Osteocyte (in vitro differentiated cells): ENCODE measurements at regions not wholly inside any gene's neighbourhood (a gene's known extent, or its start where the extent isn't known, plus 50 kb on each side); places are given as distances from the start of the nearest gene placed in this dataset.

Experiments
- DNase-seq: peaks from one replicate; pipeline ENCODE4 v3.0.0; 2021; ENCODE audit warnings: mixed read lengths; ENCODE audit not compliant: unreplicated experiment; ENCODE audit errors: extremely low spot score
- H3K27ac Mint-ChIP-seq: one replicate; pipeline ENCODE4 v1.8.0; 2021; ENCODE audit warnings: mild to moderate bottlenecking, mixed read lengths; ENCODE audit not compliant: unreplicated experiment
- H3K27me3 Mint-ChIP-seq: one replicate; pipeline ENCODE4 v1.8.0; 2021; ENCODE audit warnings: mixed read lengths; ENCODE audit not compliant: unreplicated experiment
- H3K36me3 Mint-ChIP-seq: one replicate; pipeline ENCODE4 v1.8.0; 2021; ENCODE audit warnings: mixed read lengths; ENCODE audit not compliant: unreplicated experiment
- H3K4me1 Mint-ChIP-seq: one replicate; pipeline ENCODE4 v1.8.0; 2021; ENCODE audit warnings: mixed read lengths; ENCODE audit not compliant: unreplicated experiment
- H3K4me3 Mint-ChIP-seq: one replicate; pipeline ENCODE4 v1.8.0; 2021; ENCODE audit warnings: mild to moderate bottlenecking, moderate library complexity, mixed read lengths; ENCODE audit not compliant: unreplicated experiment
- H3K9me3 Mint-ChIP-seq: one replicate; pipeline ENCODE4 v1.8.0; 2021; ENCODE audit warnings: mixed read lengths; ENCODE audit not compliant: unreplicated experiment
- CTCF ChIP-seq: fragments of 200-600 bp; sonication (generic); IDR thresholded peaks from 2 replicates; pipeline ENCODE4 v1.5.0; 2021; ENCODE audit warnings: antibody characterized with exemption, mild to moderate bottlenecking, moderate library complexity

DNA sequence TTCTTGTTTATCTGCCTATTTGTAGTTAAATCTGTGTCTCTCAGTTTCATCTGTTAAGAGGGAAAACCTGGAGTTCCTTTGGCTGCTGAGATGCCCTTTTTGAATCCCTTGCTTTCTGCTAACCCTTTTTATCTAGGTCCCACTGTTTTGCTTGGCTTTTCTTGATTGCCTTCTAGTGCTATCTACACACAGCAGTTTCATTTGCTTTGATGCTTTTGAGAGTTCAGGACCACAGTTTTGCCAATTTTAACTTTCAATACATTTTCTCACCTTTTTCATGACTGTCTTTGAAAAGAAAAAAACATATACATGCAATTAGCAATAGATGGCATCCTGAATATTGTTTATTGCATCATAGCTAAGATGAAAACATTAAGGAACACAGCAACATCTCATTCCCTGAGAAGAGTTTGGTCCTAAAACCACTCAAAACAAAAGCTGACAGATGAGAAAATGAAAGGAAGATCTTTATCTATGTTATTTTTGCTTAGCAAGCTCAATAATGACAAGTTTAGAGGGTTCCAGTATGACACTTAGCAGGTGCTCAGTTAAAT, 241.4 kb upstream of the MEX3C start:
- Mint-ChIP-seq H3K36me3 (no peaks in the 10 kb centered on the region), H3K4me3 (no peak overlapping the region), H3K27ac (no peak overlapping the region), H3K4me1 (no peaks in the 10 kb centered on the region), H3K9me3 (no peaks in the 10 kb centered on the region), H3K27me3 (peaks cover 36% of the 10 kb centered on the region)
- no peak for TF ChIP-seq CTCF
- no peak for DNase-seq

DNA sequence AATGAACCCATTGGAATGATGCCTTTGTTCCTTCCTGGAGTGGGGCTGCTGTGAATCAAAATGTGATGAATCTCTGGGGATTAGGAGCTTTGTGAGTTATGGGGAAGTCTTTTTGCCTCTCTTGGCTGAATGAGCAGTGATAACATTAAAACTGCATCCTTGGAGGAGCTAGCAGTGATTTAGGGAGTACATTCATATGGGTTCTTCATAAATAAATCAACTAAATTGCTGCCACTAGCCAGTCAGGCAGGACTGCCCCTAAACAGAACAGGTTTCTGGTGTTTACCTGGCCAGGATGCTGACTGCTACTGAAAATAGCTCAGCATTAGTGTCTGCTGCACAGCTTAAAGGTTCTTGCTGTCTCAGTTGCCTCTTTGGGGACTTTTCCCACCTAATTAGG, 244.5 kb upstream of the MEX3C start:
- Mint-ChIP-seq H3K27ac (no peak overlapping the region), H3K4me1 (no peaks in the 10 kb centered on the region), H3K4me3 (no peak overlapping the region), H3K9me3 (no peaks in the 10 kb centered on the region), H3K27me3 (peaks cover 40% of the 10 kb centered on the region), H3K36me3 (no peaks in the 10 kb centered on the region)
- no peak for DNase-seq
- no peak for TF ChIP-seq CTCF

DNA sequence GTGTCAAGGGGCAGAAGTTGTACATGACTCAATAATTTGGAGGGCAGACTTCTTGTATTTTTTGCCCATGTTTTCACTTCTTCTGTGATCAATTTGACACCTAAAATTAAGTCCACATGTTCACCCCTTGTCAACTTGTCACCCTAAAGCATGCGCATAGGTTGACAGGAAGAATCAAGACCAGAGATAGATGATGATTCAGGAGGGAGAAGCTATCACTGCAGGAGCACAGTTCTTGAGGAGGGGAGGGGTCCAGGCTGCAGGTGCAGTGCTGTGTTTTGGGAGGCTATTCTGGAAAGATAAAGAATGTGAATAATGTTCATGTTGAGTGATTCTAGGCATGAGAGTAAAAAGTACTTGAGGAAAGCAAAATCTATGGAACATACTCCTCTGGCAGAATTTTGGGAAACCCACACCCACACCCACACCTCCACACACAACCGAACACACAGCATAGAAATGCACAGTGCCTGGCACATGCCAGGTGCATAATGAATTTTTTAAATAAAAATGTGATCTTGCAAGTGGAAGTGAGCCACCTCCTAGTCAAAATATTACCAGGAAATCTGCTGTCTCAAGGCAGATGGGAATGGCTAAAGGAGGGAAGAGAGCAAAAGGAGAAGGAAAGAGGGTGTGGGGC, 249.2 kb upstream of the MEX3C start:
- H3K4me1 Mint-ChIP-seq = no peaks in the 10 kb centered on the region
- no peaks in the 10 kb centered on the region for H3K9me3 Mint-ChIP-seq
- H3K27ac Mint-ChIP-seq = no peak overlapping the region
- no peak overlapping the region for H3K4me3 Mint-ChIP-seq
- no peak for TF ChIP-seq CTCF
- DNase-seq = no peak
- H3K36me3 Mint-ChIP-seq = no peaks in the 10 kb centered on the region
- H3K27me3 Mint-ChIP-seq = peaks cover 24% of the 10 kb centered on the region

DNA sequence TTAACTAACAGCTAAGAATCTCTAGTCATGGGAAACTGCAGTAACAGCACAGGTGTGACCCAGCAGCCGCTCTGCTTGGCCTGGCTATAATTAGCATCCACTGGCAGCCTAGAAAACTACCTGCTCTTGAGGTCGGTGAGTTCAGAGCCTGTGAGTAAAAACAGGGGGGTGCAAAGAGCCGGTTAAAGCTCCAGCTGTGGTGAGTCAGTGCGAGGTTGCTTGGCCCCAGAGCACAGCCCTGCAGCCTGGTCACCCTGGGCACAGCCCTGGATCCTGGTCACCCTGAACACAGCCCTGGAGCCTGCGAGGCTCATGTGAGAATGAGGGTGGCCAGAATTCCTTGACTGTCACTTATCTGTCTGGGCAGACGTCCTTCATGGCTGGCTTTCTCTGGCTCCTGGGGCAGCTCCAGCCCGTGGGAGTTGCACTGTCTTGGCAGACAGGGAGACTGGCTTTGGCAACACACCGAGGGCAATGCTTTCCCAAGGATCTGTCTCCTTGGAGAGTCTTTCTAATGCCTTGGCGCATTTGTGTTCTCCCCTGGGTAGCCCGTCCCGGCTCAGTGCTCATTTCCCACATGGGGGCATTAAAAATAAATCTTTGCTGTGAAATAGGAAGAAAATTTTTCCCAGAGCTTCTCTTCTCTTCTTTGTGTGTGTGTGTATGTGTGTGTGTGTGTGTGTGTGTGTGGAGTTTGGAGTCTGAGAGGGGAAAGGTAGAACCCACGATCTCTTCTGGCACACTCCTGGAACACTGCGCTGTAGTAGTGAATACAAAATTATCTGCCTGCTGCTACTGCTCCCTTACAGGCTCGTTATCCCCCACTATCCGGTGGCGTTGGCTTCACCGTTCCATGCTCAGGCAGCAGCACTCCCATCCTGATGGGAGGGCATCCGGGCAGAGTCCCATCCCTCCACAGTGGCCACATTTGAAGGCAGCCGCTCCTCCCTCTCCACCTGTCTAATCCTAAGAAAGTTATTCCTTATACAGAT, 250.2 kb upstream of the MEX3C start:
- no peaks in the 10 kb centered on the region for H3K4me1 Mint-ChIP-seq
- no peaks in the 10 kb centered on the region for H3K36me3 Mint-ChIP-seq
- H3K27ac Mint-ChIP-seq = no peak overlapping the region
- no peak for TF ChIP-seq CTCF
- DNase-seq = no peak
- no peaks in the 10 kb centered on the region for H3K9me3 Mint-ChIP-seq
- peaks cover 20% of the 10 kb centered on the region for H3K27me3 Mint-ChIP-seq
- H3K4me3 Mint-ChIP-seq = no peak overlapping the region

- H3K27ac Mint-ChIP-seq = no peak overlapping the region
- DNase-seq = no peak
- H3K4me3 Mint-ChIP-seq = no peak overlapping the region
- H3K9me3 Mint-ChIP-seq = no peaks in the 10 kb centered on the region
- no peaks in the 10 kb centered on the region for H3K4me1 Mint-ChIP-seq
- no peak for TF ChIP-seq CTCF
- H3K27me3 Mint-ChIP-seq = peaks cover 9% of the 10 kb centered on the region
- H3K36me3 Mint-ChIP-seq = no peaks in the 10 kb centered on the region
Measured at GRCh38 chr18:51448949-51449348, 251.5 kb upstream of the MEX3C start.
